Liver (tissue), 8 donors: ENCODE measurements at regions not wholly inside any gene's neighbourhood (a gene's known extent, or its start where the extent isn't known, plus 50 kb on each side); places are given as distances from the start of the nearest gene placed in this dataset.

Source experiments
- DNase-seq: peaks from one replicate; pipeline ENCODE4 v3.0.0-alpha.2; 2017; ENCODE audit warnings: low spot score
- H3K27ac ChIP-seq, 2 donors: one replicate each; pipeline ENCODE4 v1.7.0; 2013; ENCODE audit warnings: inconsistent platforms in 2 of 2, low read length in 2 of 2, control low read depth in 1 of 2, low read depth in 1 of 2, mild to moderate bottlenecking in 1 of 2
- H3K27me3 ChIP-seq, 4 donors: one replicate each; pipeline versions ENCODE4 v1.6.1 to v1.7.0; 2013; ENCODE audit warnings: low read length in 3 of 4, inconsistent platforms in 1 of 4, mild to moderate bottlenecking in 1 of 4, moderate library complexity in 1 of 4; ENCODE audit not compliant: control insufficient read depth in 4 of 4, insufficient read depth in 4 of 4
- H3K36me3 ChIP-seq, 4 donors: one replicate each; pipeline versions ENCODE4 v1.6.1 to v1.7.0; 2013; ENCODE audit warnings: low read length in 3 of 4, mild to moderate bottlenecking in 3 of 4, low read depth in 1 of 4, moderate library complexity in 1 of 4; ENCODE audit not compliant: control insufficient read depth in 4 of 4, insufficient read depth in 3 of 4
- H3K4me1 ChIP-seq, 4 donors: one replicate each; pipeline versions ENCODE4 v1.6.1 to v1.7.0; 2013; ENCODE audit warnings: low read length in 3 of 4, mild to moderate bottlenecking in 3 of 4, moderate library complexity in 1 of 4; ENCODE audit not compliant: control insufficient read depth in 4 of 4, insufficient read depth in 4 of 4
- H3K4me3 ChIP-seq, 3 donors: one replicate each; pipeline versions ENCODE4 v1.6.1 to v1.7.0; 2013; ENCODE audit warnings: low read length in 3 of 3, control low read depth in 1 of 3, low read depth in 1 of 3, mild to moderate bottlenecking in 1 of 3
- H3K9ac ChIP-seq, 2 donors: one replicate each; pipeline ENCODE4 v1.7.0; 2013; ENCODE audit warnings: low read length in 2 of 2, mild to moderate bottlenecking in 2 of 2, moderate library complexity in 2 of 2, control low read depth in 1 of 2, low read depth in 1 of 2
- H3K9me3 ChIP-seq, 4 donors: one replicate each; pipeline versions ENCODE4 v1.6.1 to v1.7.0; 2013; ENCODE audit warnings: low read length in 3 of 4; ENCODE audit not compliant: control insufficient read depth in 4 of 4
- ATF3 ChIP-seq: IDR thresholded peaks from 2 replicates; pipeline ENCODE4 v1.6.1; 2016; ENCODE audit warnings: antibody characterized with exemption
- CTCF ChIP-seq: fragments of 150-350 bp; IDR thresholded peaks from 2 replicates; pipeline ENCODE4 v1.5.1; 2017; ENCODE audit warnings: improper control_type of control experiment, low read depth, low read length; ENCODE audit not compliant: missing input control
- EGR1 ChIP-seq, 2 donors: IDR thresholded peaks; 2 replicates each; pipeline ENCODE4 v1.6.1; 2016 to 2018; ENCODE audit warnings: antibody characterized with exemption in 2 of 2, low read depth in 2 of 2
- FOXA1 ChIP-seq: IDR thresholded peaks from 2 replicates; pipeline ENCODE4 v1.6.1; 2016; ENCODE audit warnings: antibody characterized with exemption
- FOXA2 ChIP-seq: IDR thresholded peaks from 2 replicates; pipeline ENCODE4 v1.6.1; 2016; ENCODE audit warnings: antibody characterized with exemption
- GABPA ChIP-seq, 2 donors: IDR thresholded peaks in 1 of 2; conservative IDR thresholded peaks in 1 of 2; 2 replicates each; pipeline ENCODE4 v1.6.1; 2016; ENCODE audit warnings: antibody characterized with exemption in 2 of 2, mild to moderate bottlenecking in 1 of 2, moderate library complexity in 1 of 2
- JUND ChIP-seq, 2 donors: IDR thresholded peaks; 2 replicates each; pipeline ENCODE4 v1.6.1; 2016; ENCODE audit warnings: antibody characterized with exemption in 2 of 2
- RAD21 ChIP-seq, 2 donors: IDR thresholded peaks; 2 replicates each; pipeline ENCODE4 v1.6.1; 2016; ENCODE audit warnings: antibody characterized with exemption in 2 of 2, mild to moderate bottlenecking in 2 of 2
- RXRA ChIP-seq, 2 donors: IDR thresholded peaks; 2 replicates each; pipeline ENCODE4 v1.6.1; 2017 to 2018; ENCODE audit warnings: antibody characterized with exemption in 2 of 2, mild to moderate bottlenecking in 1 of 2
- SP1 ChIP-seq: IDR thresholded peaks from 2 replicates; pipeline ENCODE4 v1.6.1; 2018; ENCODE audit warnings: antibody characterized with exemption, mild to moderate bottlenecking
- TAF1 ChIP-seq: conservative IDR thresholded peaks from 2 replicates; pipeline ENCODE4 v1.6.1; 2016; ENCODE audit warnings: antibody characterized with exemption, mild to moderate bottlenecking
- YY1 ChIP-seq: IDR thresholded peaks from 2 replicates; pipeline ENCODE4 v1.6.1; 2016; ENCODE audit warnings: antibody characterized with exemption, mild to moderate bottlenecking
- WGBS: extraction: QIAGEN DNeasy Blood & Tissue Kit; methylation state at CpG from one replicate; pipeline ENCODE4 v1.1.7; 2013; 5-methylcytosine and 5-hydroxymethylcytosine counted together
- TF ChIP-seq, protein P1 (sequence below): IDR thresholded peaks from 2 replicates; pipeline ENCODE4 v1.6.1; 2016; ENCODE audit warnings: antibody characterized with exemption
- donor health status: healthy.
- donor health status: healthy.
- donor health status: healthy.
- donor health status: healthy.
- donor health status: healthy.

DNA sequence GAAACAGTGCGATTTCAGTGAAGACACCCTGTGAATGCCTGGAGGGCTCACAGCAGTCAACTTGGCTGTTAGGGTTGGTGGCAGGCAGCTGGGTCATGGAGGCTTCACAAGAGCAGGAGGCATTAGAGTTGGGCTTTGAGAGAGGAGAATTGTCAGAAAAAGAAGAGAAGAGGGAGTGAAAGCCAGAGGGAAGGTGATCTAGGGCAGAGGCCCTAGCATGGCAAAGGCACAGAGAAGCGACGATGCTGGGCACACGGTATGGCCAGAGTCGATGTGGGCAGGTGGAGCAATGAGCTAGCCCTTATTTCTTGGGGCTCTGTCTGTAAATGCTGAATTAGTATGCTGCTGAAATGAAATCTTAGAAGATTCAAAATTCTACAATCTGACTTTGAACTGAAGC is 52.6 kb upstream of the OLFM4 start:
- 82% methylated on average over 5 of the region's 5 CpGs for WGBS
- Histone ChIP-seq H3K9ac (no peak overlapping the region), H3K4me1 (no peaks in the 10 kb centered on the region), H3K27me3 (peaks cover 0 to 9% (median 2%) of the 10 kb centered on the region in 4 donors), H3K36me3 (no peaks in the 10 kb centered on the region), H3K9me3 (no peaks in the 10 kb centered on the region), H3K27ac (no peak overlapping the region), H3K4me3 (no peak overlapping the region)
- TF ChIP-seq JUND (IDR thresholded peaks at IDR 0.05) (no peak), SP1 (no peak), FOXA1 (no peak)
- TF ChIP-seq, protein P1, sequence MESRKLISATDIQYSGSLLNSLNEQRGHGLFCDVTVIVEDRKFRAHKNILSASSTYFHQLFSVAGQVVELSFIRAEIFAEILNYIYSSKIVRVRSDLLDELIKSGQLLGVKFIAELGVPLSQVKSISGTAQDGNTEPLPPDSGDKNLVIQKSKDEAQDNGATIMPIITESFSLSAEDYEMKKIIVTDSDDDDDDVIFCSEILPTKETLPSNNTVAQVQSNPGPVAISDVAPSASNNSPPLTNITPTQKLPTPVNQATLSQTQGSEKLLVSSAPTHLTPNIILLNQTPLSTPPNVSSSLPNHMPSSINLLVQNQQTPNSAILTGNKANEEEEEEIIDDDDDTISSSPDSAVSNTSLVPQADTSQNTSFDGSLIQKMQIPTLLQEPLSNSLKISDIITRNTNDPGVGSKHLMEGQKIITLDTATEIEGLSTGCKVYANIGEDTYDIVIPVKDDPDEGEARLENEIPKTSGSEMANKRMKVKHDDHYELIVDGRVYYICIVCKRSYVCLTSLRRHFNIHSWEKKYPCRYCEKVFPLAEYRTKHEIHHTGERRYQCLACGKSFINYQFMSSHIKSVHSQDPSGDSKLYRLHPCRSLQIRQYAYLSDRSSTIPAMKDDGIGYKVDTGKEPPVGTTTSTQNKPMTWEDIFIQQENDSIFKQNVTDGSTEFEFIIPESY: no peak
- DNase-seq: no peak

DNA sequence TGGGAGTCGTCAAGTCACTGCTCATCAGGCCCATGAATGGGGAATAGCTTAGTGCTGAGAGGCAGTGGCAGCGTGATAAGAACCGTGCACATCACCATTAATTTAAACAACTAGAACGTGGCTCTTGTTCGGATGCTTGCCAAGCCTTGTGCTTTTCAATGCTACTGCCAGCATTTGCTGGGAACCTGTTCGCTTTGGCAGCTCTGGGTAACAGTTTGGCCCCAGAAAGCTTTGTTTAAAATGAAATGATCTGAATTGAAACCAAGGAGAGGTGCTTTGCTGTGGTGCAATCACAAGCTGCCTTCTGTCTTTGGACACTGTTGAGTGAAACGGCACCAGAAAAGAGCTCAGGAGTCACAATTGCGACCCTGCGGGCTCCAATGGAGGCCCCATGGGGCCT is 53.5 kb upstream of the OLFM4 start:
- DNase-seq: no peak
- H3K9me3 ChIP-seq: no peaks in the 10 kb centered on the region
- TF ChIP-seq EGR1 (IDR thresholded peaks at IDR 0.05; ENCODE audit: low read depth in 2 of 2) (no peak), RXRA (IDR thresholded peaks at IDR 0.05) (no peak), TAF1 (no peak), SP1 (no peak)
- 74% methylated on average over 9 of the region's 9 CpGs for WGBS
- no peak overlapping the region for H3K27ac ChIP-seq
- H3K4me1 ChIP-seq: no peaks in the 10 kb centered on the region
- no peaks in the 10 kb centered on the region for H3K36me3 ChIP-seq
- no peak overlapping the region for H3K9ac ChIP-seq
- peaks cover 0 to 9% (median 2%) of the 10 kb centered on the region in 4 donors for H3K27me3 ChIP-seq
- H3K4me3 ChIP-seq: no peak overlapping the region

GRCh38 chr13:52974711-52975110 is 53.9 kb upstream of the OLFM4 start:
- no peak overlapping the region for H3K9ac ChIP-seq
- H3K27me3 ChIP-seq: peaks cover 0 to 6% (median 2%) of the 10 kb centered on the region in 4 donors
- no peak for DNase-seq
- no peak overlapping the region for H3K4me3 ChIP-seq
- no peaks in the 10 kb centered on the region for H3K9me3 ChIP-seq
- no peaks in the 10 kb centered on the region for H3K36me3 ChIP-seq
- no peak for TF ChIP-seq ATF3
- TF ChIP-seq GABPA (IDR thresholded peaks at IDR 0.05 in 1 of 2, conservative IDR thresholded peaks at IDR 0.05 in 1 of 2): no peak
- no peak overlapping the region for H3K27ac ChIP-seq
- 76% methylated on average over 4 of the region's 4 CpGs for WGBS
- no peaks in the 10 kb centered on the region for H3K4me1 ChIP-seq

GRCh38 chr13:52969373-52969772 is 59.2 kb upstream of the OLFM4 start:
- H3K9ac ChIP-seq: no peak overlapping the region
- 48% methylated on average over 4 of the region's 4 CpGs for WGBS
- H3K9me3 ChIP-seq: no peaks in the 10 kb centered on the region
- no peaks in the 10 kb centered on the region for H3K36me3 ChIP-seq
- peaks cover 0 to 5% (median 0%) of the 10 kb centered on the region in 4 donors for H3K27me3 ChIP-seq
- H3K4me3 ChIP-seq: no peak overlapping the region
- H3K27ac ChIP-seq: no peak overlapping the region
- no peak for TF ChIP-seq YY1
- TF ChIP-seq, protein P1: no peak
- no peak for TF ChIP-seq CTCF
- TF ChIP-seq RAD21 (IDR thresholded peaks at IDR 0.05): no peak
- TF ChIP-seq FOXA2: no peak
- H3K4me1 ChIP-seq: no peaks in the 10 kb centered on the region
- no peak for DNase-seq
